HG03520 (cell line): ENCODE measurements at regions not wholly inside any gene's neighbourhood (a gene's known extent, or its start where the extent isn't known, plus 50 kb on each side); places are given as distances from the start of the nearest gene placed in this dataset.
A peak's percentile ranks its signal among the peaks of the same experiment; 100 is the strongest.

Source experiments
- ATAC-seq: cut with Tn5 transposase; IDR thresholded peaks from one replicate; pipeline ENCODE4 v1.9.1; 2021; ENCODE audit warnings: mild to moderate bottlenecking, moderate library complexity; ENCODE audit not compliant: unreplicated experiment

GRCh38 chr18:64474255-64474654 lies 325.4 kb upstream of the LINC00305 start:
- ATAC-seq = no peak

GRCh38 chr18:64449434-64449833 lies 300.5 kb upstream of the LINC00305 start:
- no peak for ATAC-seq

GRCh38 chr18:64444819-64445218 lies 295.9 kb upstream of the LINC00305 start:
- ATAC-seq = no peak

GRCh38 chr18:64438178-64438577 lies 289.3 kb upstream of the LINC00305 start:
- ATAC-seq = no peak

- ATAC-seq = no peak
These were observed 287.2 kb upstream of the LINC00305 start for GRCh38 chr18:64436111-64436510.

- no peak for ATAC-seq
These were observed 270.3 kb upstream of the LINC00305 start for GRCh38 chr18:64419156-64419555.

- no peak for ATAC-seq
These were observed 268.1 kb upstream of the LINC00305 start for GRCh38 chr18:64416990-64417389.

GRCh38 chr18:64415218-64415617 lies 266.3 kb upstream of the LINC00305 start:
- ATAC-seq = no peak

- no peak for ATAC-seq
These were observed 261.8 kb upstream of the LINC00305 start for GRCh38 chr18:64410685-64411084.

GRCh38 chr18:64409511-64409910 lies 260.6 kb upstream of the LINC00305 start:
- peak; percentile 74 for ATAC-seq

GRCh38 chr18:64407606-64408005 lies 258.7 kb upstream of the LINC00305 start:
- ATAC-seq = no peak

GRCh38 chr18:64405161-64405560 lies 256.3 kb upstream of the LINC00305 start:
- ATAC-seq = no peak

- peak; percentile 61 for ATAC-seq
These were observed 255.1 kb upstream of the LINC00305 start for GRCh38 chr18:64403784-64404503.

GRCh38 chr18:64402636-64403035 lies 253.7 kb upstream of the LINC00305 start:
- ATAC-seq = no peak

- ATAC-seq = no peak
These were observed 252.6 kb upstream of the LINC00305 start for GRCh38 chr18:64401268-64402060.

- ATAC-seq = no peak
These were observed 250.7 kb upstream of the LINC00305 start for GRCh38 chr18:64399566-64399965.

GRCh38 chr18:64398320-64398719 lies 249.4 kb upstream of the LINC00305 start:
- ATAC-seq = no peak

GRCh38 chr18:64392202-64392601 lies 243.3 kb upstream of the LINC00305 start:
- no peak for ATAC-seq

- ATAC-seq = no peak
These were observed 235.2 kb upstream of the LINC00305 start for GRCh38 chr18:64384101-64384500.

- ATAC-seq = peak; percentile 96
These were observed 231.2 kb upstream of the LINC00305 start for GRCh38 chr18:64380117-64380516.

- ATAC-seq = peak; percentile 26
These were observed 230.8 kb upstream of the LINC00305 start for GRCh38 chr18:64379662-64380061.

GRCh38 chr18:64377446-64377845 lies 228.6 kb upstream of the LINC00305 start:
- ATAC-seq = no peak
